WTC11 (cell line): ENCODE measurements at regions not wholly inside any gene's neighbourhood (a gene's known extent, or its start where the extent isn't known, plus 50 kb on each side); places are given as distances from the start of the nearest gene placed in this dataset.

Experiments used
- ATAC-seq: fragments of 200-7000 bp; cut with Tn5 transposase; 2 replicates; pipeline ENCODE4 v1.10.0; 2021; ENCODE audit warnings: mild to moderate bottlenecking, moderate library complexity
- CTCF ChIA-PET: fragments of 300-600 bp; sonication (Branson Sonifier 250); formaldehyde crosslinking; loops from one replicate; lab custom pipeline; 2021; ENCODE audit warnings: antibody characterized with exemption; lab: Charles Lee
- POLR2A ChIA-PET: fragments of 350-600 bp; sonication (Branson Sonifier 250); formaldehyde crosslinking; loops from one replicate; lab custom pipeline; 2021; ENCODE audit warnings: antibody characterized with exemption; lab: Charles Lee
- DNase-seq: peaks from one replicate; pipeline ENCODE4 v3.0.0; 2021; ENCODE audit warnings: low spot score
- H3K27ac Mint-ChIP-seq: 2 replicates; pipeline ENCODE4 v1.8.0; 2021; ENCODE audit warnings: mixed read lengths
- H3K27me3 Mint-ChIP-seq: 2 replicates; pipeline ENCODE4 v1.8.0; 2021; ENCODE audit warnings: low read depth, mild to moderate bottlenecking, moderate library complexity, mixed read lengths
- H3K36me3 Mint-ChIP-seq: 2 replicates; pipeline ENCODE4 v1.8.0; 2021; ENCODE audit warnings: mixed read lengths
- H3K4me1 Mint-ChIP-seq: 2 replicates; pipeline ENCODE4 v1.8.0; 2022; ENCODE audit warnings: mixed read lengths
- H3K4me3 Mint-ChIP-seq: 2 replicates; pipeline ENCODE4 v1.8.0; 2021; ENCODE audit warnings: mild to moderate bottlenecking, moderate library complexity, mixed read lengths
- H3K9me3 Mint-ChIP-seq: 2 replicates; pipeline ENCODE4 v1.8.0; 2021; ENCODE audit warnings: mixed read lengths
- CTCF ChIP-seq: fragments of 200-600 bp; IDR thresholded peaks from 2 replicates; pipeline ENCODE4 v1.8.0; 2022; ENCODE audit warnings: antibody characterized with exemption
- FOXP1 ChIP-seq: sonication (generic); formaldehyde crosslinking; IDR thresholded peaks from 2 replicates; pipeline ENCODE4 v1.8.0; 2022; ENCODE audit warnings: missing genetic modification reagents, mild to moderate bottlenecking, moderate library complexity, borderline replicate concordance
- MYBL2 ChIP-seq: sonication (generic); formaldehyde crosslinking; IDR thresholded peaks from 2 replicates; pipeline ENCODE4 v1.8.1; 2023; ENCODE audit warnings: mild to moderate bottlenecking, moderate library complexity, missing genetic modification reagents
- NR1H2 ChIP-seq: sonication (generic); formaldehyde crosslinking; IDR thresholded peaks from 2 replicates; pipeline ENCODE4 v1.9.0; 2021; ENCODE audit warnings: mild to moderate bottlenecking, moderate library complexity, missing genetic modification reagents
- NR3C1 ChIP-seq: sonication (generic); formaldehyde crosslinking; conservative IDR thresholded peaks from 2 replicates; pipeline ENCODE4 v1.8.1; 2023; ENCODE audit warnings: low read depth, mild to moderate bottlenecking, missing genetic modification reagents
- RELA ChIP-seq: sonication (generic); formaldehyde crosslinking; IDR thresholded peaks from 2 replicates; pipeline ENCODE4 v1.8.1; 2022; ENCODE audit warnings: missing genetic modification reagents, mild to moderate bottlenecking, borderline replicate concordance
- SMAD3 ChIP-seq: sonication (generic); formaldehyde crosslinking; IDR thresholded peaks from 2 replicates; pipeline ENCODE4 v1.8.0; 2022; ENCODE audit warnings: missing genetic modification reagents, mild to moderate bottlenecking, borderline replicate concordance
- SMAD4 ChIP-seq: sonication (generic); formaldehyde crosslinking; IDR thresholded peaks from 2 replicates; pipeline ENCODE4 v1.8.0; 2022; ENCODE audit warnings: mild to moderate bottlenecking, missing genetic modification reagents
- TEAD1 ChIP-seq: sonication (generic); formaldehyde crosslinking; IDR thresholded peaks from 2 replicates; pipeline ENCODE4 v1.8.0; 2022; ENCODE audit warnings: mild to moderate bottlenecking, missing genetic modification reagents
- ZNF219 ChIP-seq: sonication (generic); formaldehyde crosslinking; IDR thresholded peaks from 2 replicates; pipeline ENCODE4 v1.8.0; 2023; ENCODE audit warnings: missing genetic modification reagents, mild to moderate bottlenecking, borderline replicate concordance
- ZNF281 ChIP-seq: sonication (generic); formaldehyde crosslinking; IDR thresholded peaks from 2 replicates; pipeline ENCODE4 v1.8.0; 2023; ENCODE audit warnings: mild to moderate bottlenecking, missing genetic modification reagents
- ZNF317 ChIP-seq: sonication (generic); formaldehyde crosslinking; IDR thresholded peaks from 2 replicates; pipeline ENCODE4 v1.8.1; 2023; ENCODE audit warnings: low read depth, mild to moderate bottlenecking, moderate library complexity, missing genetic modification reagents, borderline replicate concordance
- ZNF423 ChIP-seq: fragments of 250-450 bp; sonication (Bioruptor Pico); IDR thresholded peaks from 2 replicates; pipeline ENCODE4 v2.1.2; 2022; ENCODE audit warnings: mild to moderate bottlenecking, moderate library complexity
- ZNF671 ChIP-seq: fragments of 250-450 bp; sonication (Bioruptor Pico); IDR thresholded peaks from 2 replicates; pipeline ENCODE4 v1.8.0; 2021; ENCODE audit warnings: mild to moderate bottlenecking
- TF ChIP-seq, protein P1 (sequence below): sonication (generic); formaldehyde crosslinking; IDR thresholded peaks from 2 replicates; pipeline ENCODE4 v1.8.1; 2023; ENCODE audit warnings: mild to moderate bottlenecking, moderate library complexity, missing genetic modification reagents
- TF ChIP-seq, protein P2 (sequence below): sonication (generic); formaldehyde crosslinking; IDR thresholded peaks from 2 replicates; pipeline ENCODE4 v1.8.1; 2023; ENCODE audit warnings: mild to moderate bottlenecking, missing genetic modification reagents, moderate library complexity
- TF ChIP-seq, protein P3 (sequence below): sonication (generic); formaldehyde crosslinking; IDR thresholded peaks from 2 replicates; pipeline ENCODE4 v1.8.0; 2022; ENCODE audit warnings: missing genetic modification reagents
- TF ChIP-seq, protein P4 (sequence below): fragments of 250-450 bp; sonication (Bioruptor Pico); IDR thresholded peaks from 2 replicates; pipeline ENCODE4 v2.1.2; 2022; ENCODE audit warnings: mild to moderate bottlenecking, moderate library complexity
- TF ChIP-seq, protein P5 (sequence below): sonication (generic); formaldehyde crosslinking; IDR thresholded peaks from 2 replicates; pipeline ENCODE4 v1.8.0; 2023; ENCODE audit warnings: missing genetic modification reagents

DNA sequence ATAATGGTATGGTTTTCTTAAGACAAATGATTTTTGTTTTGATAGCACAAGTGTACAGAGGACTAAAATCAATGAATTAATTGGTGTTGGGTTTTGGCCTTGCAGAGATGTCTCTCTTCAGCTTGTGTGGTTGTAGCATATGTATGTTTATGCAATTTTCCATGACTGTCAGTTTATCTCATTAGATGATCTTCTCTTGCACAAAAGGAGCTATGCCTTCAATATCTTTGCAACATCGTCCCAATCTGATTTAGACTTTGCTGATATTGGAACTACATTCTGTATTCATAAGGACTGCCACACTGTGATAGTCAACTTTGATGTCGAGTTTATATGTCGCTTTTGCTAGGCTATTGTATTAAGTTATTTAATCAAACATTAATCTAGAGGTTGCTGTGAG lies 140.0 kb upstream of the TAF11L2 start (continued):
- TF ChIP-seq ZNF281 (no peak), ZNF671 (CRISPR knock-in tag) (no peak), NR3C1 (CRISPR knock-in tag) (no peak), ZNF219 (no peak), ZNF423 (CRISPR knock-in tag) (no peak), FOXP1 (no peak), CTCF (no peak), MYBL2 (CRISPR knock-in tag) (no peak)
- TF ChIP-seq, protein P1, sequence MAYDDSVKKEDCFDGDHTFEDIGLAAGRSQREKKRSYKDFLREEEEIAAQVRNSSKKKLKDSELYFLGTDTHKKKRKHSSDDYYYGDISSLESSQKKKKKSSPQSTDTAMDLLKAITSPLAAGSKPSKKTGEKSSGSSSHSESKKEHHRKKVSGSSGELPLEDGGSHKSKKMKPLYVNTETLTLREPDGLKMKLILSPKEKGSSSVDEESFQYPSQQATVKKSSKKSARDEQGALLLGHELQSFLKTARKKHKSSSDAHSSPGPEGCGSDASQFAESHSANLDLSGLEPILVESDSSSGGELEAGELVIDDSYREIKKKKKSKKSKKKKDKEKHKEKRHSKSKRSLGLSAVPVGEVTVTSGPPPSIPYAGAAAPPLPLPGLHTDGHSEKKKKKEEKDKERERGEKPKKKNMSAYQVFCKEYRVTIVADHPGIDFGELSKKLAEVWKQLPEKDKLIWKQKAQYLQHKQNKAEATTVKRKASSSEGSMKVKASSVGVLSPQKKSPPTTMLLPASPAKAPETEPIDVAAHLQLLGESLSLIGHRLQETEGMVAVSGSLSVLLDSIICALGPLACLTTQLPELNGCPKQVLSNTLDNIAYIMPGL, result no peak

DNA sequence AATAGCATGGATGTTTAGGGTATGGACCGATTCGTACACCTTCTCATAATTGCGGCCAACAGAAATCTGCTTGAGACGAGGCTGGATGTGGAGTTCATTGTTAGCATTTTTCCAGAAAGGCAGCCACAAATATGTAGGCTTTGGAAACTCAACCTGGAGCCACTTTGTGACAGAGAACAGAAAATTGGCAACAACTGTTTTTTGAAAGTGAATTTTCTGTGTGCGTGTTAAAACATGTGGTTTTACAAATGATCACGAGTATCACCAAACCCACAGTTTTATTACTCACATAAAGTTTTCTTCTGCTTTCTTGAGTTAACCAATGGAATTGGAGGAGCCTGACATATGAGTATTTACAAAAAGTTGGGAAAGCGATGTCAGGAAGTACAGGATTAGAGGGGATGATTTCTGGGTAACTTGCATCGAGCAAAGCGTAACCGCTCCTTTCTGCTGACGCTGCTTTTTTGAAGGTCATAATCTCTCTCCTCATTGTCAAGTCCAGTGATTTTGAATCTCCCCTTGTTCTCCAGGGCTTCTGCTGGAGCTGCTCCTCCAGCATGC lies 138.5 kb upstream of the TAF11L2 start:
- no peak for DNase-seq
- CTCF ChIA-PET, result no interaction called here
- H3K9me3 Mint-ChIP-seq, result peaks cover 28% of the 10 kb centered on the region
- TF ChIP-seq ZNF423 (CRISPR knock-in tag), result no peak
- TF ChIP-seq, protein P2, sequence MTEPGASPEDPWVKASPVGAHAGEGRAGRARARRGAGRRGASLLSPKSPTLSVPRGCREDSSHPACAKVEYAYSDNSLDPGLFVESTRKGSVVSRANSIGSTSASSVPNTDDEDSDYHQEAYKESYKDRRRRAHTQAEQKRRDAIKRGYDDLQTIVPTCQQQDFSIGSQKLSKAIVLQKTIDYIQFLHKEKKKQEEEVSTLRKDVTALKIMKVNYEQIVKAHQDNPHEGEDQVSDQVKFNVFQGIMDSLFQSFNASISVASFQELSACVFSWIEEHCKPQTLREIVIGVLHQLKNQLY (CRISPR knock-in tag), result no peak
- TF ChIP-seq, protein P3, sequence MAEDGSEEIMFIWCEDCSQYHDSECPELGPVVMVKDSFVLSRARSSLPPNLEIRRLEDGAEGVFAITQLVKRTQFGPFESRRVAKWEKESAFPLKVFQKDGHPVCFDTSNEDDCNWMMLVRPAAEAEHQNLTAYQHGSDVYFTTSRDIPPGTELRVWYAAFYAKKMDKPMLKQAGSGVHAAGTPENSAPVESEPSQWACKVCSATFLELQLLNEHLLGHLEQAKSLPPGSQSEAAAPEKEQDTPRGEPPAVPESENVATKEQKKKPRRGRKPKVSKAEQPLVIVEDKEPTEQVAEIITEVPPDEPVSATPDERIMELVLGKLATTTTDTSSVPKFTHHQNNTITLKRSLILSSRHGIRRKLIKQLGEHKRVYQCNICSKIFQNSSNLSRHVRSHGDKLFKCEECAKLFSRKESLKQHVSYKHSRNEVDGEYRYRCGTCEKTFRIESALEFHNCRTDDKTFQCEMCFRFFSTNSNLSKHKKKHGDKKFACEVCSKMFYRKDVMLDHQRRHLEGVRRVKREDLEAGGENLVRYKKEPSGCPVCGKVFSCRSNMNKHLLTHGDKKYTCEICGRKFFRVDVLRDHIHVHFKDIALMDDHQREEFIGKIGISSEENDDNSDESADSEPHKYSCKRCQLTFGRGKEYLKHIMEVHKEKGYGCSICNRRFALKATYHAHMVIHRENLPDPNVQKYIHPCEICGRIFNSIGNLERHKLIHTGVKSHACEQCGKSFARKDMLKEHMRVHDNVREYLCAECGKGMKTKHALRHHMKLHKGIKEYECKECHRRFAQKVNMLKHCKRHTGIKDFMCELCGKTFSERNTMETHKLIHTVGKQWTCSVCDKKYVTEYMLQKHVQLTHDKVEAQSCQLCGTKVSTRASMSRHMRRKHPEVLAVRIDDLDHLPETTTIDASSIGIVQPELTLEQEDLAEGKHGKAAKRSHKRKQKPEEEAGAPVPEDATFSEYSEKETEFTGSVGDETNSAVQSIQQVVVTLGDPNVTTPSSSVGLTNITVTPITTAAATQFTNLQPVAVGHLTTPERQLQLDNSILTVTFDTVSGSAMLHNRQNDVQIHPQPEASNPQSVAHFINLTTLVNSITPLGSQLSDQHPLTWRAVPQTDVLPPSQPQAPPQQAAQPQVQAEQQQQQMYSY (CRISPR knock-in tag), result no peak
- no peak for TF ChIP-seq ZNF317
- no peak for TF ChIP-seq RELA
- no peak for TF ChIP-seq TEAD1 (CRISPR knock-in tag)
- TF ChIP-seq, protein P4, sequence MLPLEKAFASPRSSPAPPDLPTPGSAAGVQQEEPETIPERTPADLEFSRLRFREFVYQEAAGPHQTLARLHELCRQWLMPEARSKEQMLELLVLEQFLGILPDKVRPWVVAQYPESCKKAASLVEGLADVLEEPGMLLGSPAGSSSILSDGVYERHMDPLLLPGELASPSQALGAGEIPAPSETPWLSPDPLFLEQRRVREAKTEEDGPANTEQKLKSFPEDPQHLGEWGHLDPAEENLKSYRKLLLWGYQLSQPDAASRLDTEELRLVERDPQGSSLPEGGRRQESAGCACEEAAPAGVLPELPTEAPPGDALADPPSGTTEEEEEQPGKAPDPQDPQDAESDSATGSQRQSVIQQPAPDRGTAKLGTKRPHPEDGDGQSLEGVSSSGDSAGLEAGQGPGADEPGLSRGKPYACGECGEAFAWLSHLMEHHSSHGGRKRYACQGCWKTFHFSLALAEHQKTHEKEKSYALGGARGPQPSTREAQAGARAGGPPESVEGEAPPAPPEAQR (CRISPR knock-in tag), result no peak
- TF ChIP-seq, protein P5, sequence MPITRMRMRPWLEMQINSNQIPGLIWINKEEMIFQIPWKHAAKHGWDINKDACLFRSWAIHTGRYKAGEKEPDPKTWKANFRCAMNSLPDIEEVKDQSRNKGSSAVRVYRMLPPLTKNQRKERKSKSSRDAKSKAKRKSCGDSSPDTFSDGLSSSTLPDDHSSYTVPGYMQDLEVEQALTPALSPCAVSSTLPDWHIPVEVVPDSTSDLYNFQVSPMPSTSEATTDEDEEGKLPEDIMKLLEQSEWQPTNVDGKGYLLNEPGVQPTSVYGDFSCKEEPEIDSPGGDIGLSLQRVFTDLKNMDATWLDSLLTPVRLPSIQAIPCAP, result no peak
- TF ChIP-seq SMAD3 (CRISPR knock-in tag), result no peak
- no peak for TF ChIP-seq FOXP1
- TF ChIP-seq SMAD4, result no peak
- no peak for TF ChIP-seq NR1H2
- TF ChIP-seq, all 79 proteins: peak for 0
- no peak overlapping the region for H3K27ac Mint-ChIP-seq
- no peaks in the 10 kb centered on the region; the same call in 1 of the 2 replicates for H3K27me3 Mint-ChIP-seq
- POLR2A ChIA-PET, result no interaction called here
- no peak overlapping the region for H3K4me3 Mint-ChIP-seq
- H3K4me1 Mint-ChIP-seq, result no peaks in the 10 kb centered on the region
- H3K36me3 Mint-ChIP-seq, result peaks cover 8% of the 10 kb centered on the region
- no peak for ATAC-seq
